ENCODE measurements at regions not wholly inside any gene's neighbourhood (a gene's known extent, or its start where the extent isn't known, plus 50 kb on each side); places are given as distances from the start of the nearest gene placed in this dataset.

DNA sequence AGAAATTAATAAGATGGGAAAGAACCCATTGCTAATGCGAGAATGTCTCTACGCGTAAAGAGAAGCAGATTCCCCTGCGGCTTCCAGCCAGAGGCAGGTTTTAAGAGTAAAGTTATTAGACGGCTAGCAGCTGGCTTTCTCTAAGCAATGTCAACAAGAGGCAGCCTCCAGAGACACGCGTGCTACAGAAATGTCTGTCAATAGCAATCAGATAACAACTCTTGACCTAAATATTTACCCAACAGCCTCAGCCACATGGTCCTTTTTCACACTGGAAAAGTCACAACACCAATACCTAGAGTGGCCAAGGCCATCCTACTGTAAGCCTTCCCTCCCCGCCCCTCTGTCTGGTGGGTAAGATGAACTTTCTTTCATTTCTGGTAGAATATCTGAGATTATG is 146.0 kb upstream of the SFSWAP start:
- peaks cover 31% of the 10 kb centered on the region for H3K4me1 Mint-ChIP-seq

DNA sequence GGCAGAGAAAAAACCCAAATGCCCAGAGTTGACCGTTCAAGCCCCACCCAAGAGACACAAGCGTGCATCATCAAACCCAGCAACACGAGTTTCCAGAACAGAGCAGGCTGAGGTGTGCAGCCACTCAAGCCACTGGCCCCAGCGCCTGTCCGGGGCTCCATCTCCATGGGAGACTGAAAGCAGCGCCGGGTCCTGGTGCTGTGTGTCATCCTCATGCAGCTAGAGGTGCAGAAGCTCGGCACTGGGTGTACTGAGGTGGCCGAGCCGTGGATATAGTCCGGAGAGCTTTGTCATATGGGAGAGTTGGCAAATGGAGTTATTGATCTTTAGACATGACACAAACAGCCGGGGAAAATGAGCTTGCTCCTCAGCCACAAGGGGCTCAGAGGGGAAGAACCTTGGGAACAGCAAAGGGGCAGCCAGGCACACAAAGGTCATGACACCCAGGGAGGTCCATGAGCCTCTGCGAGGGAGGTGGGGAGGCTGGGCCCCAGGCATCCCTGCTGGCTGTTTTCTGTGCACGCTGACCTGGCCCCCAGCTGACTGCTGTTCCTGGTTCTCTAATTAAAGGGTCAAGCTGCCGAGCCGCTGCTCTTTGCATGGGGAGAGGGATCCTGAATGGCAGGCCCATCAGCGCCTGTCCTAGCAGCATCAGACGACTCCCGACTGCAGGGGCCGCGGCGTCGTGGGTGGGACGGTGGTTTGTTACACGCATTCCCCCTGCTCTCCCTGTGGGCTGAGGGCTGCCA is 145.4 kb upstream of the SFSWAP start:
- TF ChIP-seq, protein P1, sequence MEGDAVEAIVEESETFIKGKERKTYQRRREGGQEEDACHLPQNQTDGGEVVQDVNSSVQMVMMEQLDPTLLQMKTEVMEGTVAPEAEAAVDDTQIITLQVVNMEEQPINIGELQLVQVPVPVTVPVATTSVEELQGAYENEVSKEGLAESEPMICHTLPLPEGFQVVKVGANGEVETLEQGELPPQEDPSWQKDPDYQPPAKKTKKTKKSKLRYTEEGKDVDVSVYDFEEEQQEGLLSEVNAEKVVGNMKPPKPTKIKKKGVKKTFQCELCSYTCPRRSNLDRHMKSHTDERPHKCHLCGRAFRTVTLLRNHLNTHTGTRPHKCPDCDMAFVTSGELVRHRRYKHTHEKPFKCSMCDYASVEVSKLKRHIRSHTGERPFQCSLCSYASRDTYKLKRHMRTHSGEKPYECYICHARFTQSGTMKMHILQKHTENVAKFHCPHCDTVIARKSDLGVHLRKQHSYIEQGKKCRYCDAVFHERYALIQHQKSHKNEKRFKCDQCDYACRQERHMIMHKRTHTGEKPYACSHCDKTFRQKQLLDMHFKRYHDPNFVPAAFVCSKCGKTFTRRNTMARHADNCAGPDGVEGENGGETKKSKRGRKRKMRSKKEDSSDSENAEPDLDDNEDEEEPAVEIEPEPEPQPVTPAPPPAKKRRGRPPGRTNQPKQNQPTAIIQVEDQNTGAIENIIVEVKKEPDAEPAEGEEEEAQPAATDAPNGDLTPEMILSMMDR (conservative IDR thresholded peaks at IDR 0.05) = no peak
- Mint-ChIP-seq H3K27me3 (ENCODE audit: low read depth) (peaks cover 11% of the 10 kb centered on the region), H3K9me3 (peaks cover 3% of the 10 kb centered on the region), H3K36me3 (ENCODE audit: low read depth) (no peaks in the 10 kb centered on the region), H3K27ac (ENCODE audit: unreplicated experiment) (peak overlapping the region; percentile 48), H3K4me1 (peaks cover 31% of the 10 kb centered on the region), H3K4me3 (no peak overlapping the region)
- DNase-seq (ENCODE audit: low read depth, low spot score) = peak; percentile 30

More for the DNA sequence above, 146.0 kb upstream of the SFSWAP start:
- peaks cover 11% of the 10 kb centered on the region for H3K27me3 Mint-ChIP-seq (ENCODE audit: low read depth)
- peaks cover 3% of the 10 kb centered on the region for H3K9me3 Mint-ChIP-seq
- H3K27ac Mint-ChIP-seq (ENCODE audit: unreplicated experiment) = peak overlapping the region; percentile 48
- H3K4me3 Mint-ChIP-seq = no peak overlapping the region
- DNase-seq (ENCODE audit: low read depth, low spot score) = no peak
- no peaks in the 10 kb centered on the region for H3K36me3 Mint-ChIP-seq (ENCODE audit: low read depth)
- TF ChIP-seq, protein P1 (conservative IDR thresholded peaks at IDR 0.05) = no peak

DNA sequence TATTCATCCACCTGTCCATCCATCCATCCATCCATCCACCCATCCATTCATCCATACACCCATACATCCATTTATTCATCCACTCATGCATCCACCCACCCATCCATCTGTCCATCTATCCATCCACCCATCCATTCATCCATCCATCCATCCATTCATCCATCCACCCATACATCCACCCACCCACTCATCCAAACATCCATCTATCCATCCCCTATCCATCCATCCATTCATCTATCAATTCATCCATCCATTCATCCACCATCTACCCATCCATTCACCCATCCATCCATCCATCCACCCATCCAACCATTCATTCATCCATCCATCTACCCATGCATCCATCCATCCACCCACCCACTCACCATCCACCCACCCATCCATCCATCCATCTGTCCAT is 142.6 kb upstream of the SFSWAP start:
- Mint-ChIP-seq H3K4me1 (peaks cover 35% of the 10 kb centered on the region), H3K27ac (ENCODE audit: unreplicated experiment) (no peak overlapping the region), H3K4me3 (no peak overlapping the region), H3K36me3 (ENCODE audit: low read depth) (no peaks in the 10 kb centered on the region), H3K27me3 (ENCODE audit: low read depth) (peaks cover 15% of the 10 kb centered on the region), H3K9me3 (peaks cover 3% of the 10 kb centered on the region)
- TF ChIP-seq, protein P1 (conservative IDR thresholded peaks at IDR 0.05) = no peak
- no peak for DNase-seq (ENCODE audit: low read depth, low spot score)

DNA sequence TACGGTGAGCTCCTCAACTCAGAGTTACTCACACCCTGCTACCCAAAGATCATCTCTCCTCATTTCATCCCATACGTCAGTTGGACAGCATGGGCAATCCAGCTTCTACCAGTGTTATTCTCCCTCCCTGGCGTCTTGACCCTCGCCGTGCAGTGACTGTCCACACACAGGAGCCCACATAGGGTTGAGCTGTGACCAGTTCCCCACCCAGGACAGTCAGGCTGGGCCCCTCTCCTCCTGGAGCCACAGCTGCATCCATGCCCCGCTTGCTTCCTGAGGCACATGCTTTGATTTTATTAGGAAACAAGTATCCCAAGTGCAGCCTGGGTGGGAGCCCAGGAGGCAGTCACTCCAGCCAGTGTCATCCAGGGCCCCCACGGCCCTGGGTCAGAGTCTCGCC is 140.3 kb upstream of the SFSWAP start:
- peaks cover 36% of the 10 kb centered on the region for H3K4me1 Mint-ChIP-seq
- no peak overlapping the region for H3K27ac Mint-ChIP-seq (ENCODE audit: unreplicated experiment)
- H3K36me3 Mint-ChIP-seq (ENCODE audit: low read depth) = no peaks in the 10 kb centered on the region
- H3K4me3 Mint-ChIP-seq = no peak overlapping the region
- peaks cover 3% of the 10 kb centered on the region for H3K9me3 Mint-ChIP-seq
- DNase-seq (ENCODE audit: low read depth, low spot score) = no peak
- TF ChIP-seq, protein P1 (conservative IDR thresholded peaks at IDR 0.05) = no peak
- H3K27me3 Mint-ChIP-seq (ENCODE audit: low read depth) = peaks cover 15% of the 10 kb centered on the region

DNA sequence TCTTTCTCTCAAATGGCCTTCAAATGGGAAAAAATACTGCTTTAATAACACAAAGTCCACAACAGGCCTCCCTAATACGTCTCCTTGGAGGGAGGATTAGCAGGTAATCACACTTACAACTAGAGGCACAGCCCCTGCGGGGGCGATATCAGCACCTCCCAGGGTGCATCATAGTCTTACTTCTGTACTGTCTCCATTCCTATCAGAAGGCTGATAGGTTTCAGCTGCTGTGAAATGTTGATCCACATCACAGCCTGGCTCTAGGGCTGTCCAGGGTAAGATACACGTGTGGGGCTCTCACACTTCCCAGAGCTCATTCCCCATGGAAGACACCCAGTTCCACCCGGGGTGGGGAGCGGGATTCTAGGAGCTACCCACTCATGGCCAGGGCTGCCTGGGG is 139.1 kb upstream of the SFSWAP start:
- peaks cover 12% of the 10 kb centered on the region for H3K27me3 Mint-ChIP-seq (ENCODE audit: low read depth)
- H3K36me3 Mint-ChIP-seq (ENCODE audit: low read depth) = no peaks in the 10 kb centered on the region
- peaks cover 31% of the 10 kb centered on the region for H3K4me1 Mint-ChIP-seq
- H3K27ac Mint-ChIP-seq (ENCODE audit: unreplicated experiment) = no peak overlapping the region
- peaks cover 3% of the 10 kb centered on the region for H3K9me3 Mint-ChIP-seq
- TF ChIP-seq, protein P1 (conservative IDR thresholded peaks at IDR 0.05) = no peak
- DNase-seq (ENCODE audit: low read depth, low spot score) = no peak
- no peak overlapping the region for H3K4me3 Mint-ChIP-seq

Measured in neural crest cell (in vitro differentiated cells).